ENCODE measurements at regions not wholly inside any gene's neighbourhood (a gene's known extent, or its start where the extent isn't known, plus 50 kb on each side); places are given as distances from the start of the nearest gene placed in this dataset.

- TF ChIP-seq, protein P1, sequence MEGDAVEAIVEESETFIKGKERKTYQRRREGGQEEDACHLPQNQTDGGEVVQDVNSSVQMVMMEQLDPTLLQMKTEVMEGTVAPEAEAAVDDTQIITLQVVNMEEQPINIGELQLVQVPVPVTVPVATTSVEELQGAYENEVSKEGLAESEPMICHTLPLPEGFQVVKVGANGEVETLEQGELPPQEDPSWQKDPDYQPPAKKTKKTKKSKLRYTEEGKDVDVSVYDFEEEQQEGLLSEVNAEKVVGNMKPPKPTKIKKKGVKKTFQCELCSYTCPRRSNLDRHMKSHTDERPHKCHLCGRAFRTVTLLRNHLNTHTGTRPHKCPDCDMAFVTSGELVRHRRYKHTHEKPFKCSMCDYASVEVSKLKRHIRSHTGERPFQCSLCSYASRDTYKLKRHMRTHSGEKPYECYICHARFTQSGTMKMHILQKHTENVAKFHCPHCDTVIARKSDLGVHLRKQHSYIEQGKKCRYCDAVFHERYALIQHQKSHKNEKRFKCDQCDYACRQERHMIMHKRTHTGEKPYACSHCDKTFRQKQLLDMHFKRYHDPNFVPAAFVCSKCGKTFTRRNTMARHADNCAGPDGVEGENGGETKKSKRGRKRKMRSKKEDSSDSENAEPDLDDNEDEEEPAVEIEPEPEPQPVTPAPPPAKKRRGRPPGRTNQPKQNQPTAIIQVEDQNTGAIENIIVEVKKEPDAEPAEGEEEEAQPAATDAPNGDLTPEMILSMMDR (IDR thresholded peaks at IDR 0.05), result no peak
- no peak for TF ChIP-seq POLR2AphosphoS5 (IDR thresholded peaks at IDR 0.05)
Measured at GRCh38 chr4:32909736-32910135, 2189.6 kb downstream of the PCDH7 start.

Measured in stomach (tissue), 4 donors.